IPS-NIHi11 (cell line): ENCODE measurements at regions not wholly inside any gene's neighbourhood (a gene's known extent, or its start where the extent isn't known, plus 50 kb on each side); places are given as distances from the start of the nearest gene placed in this dataset.

ENCODE experiments used
- DNase-seq: peaks from one replicate; pipeline ENCODE4 v3.0.0; 2012; ENCODE audit warnings: mixed read lengths, low spot score

DNA sequence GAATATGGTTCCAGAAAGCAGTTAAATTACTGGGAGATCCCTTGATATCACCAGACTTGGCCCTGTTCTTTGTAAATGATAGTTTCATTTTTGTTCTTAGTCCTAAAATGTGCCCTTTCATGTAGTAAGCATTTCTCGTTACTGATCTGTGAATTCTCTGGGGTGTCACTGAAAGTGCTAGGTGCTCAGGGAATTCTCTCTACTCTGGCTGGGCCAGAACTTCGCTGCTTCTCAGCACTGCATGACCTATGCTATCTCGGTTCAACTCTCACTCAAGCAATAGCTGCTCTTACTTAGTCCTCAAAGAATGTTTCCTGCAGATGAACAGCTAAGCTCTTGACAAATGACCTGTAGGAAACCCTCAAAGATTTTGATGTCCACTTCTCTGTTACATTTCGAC, 1144.3 kb downstream of the ADGRL3 start:
- no peak for DNase-seq

GRCh38 chr4:62342346-62342745, 1142.2 kb downstream of the ADGRL3 start:
- DNase-seq, result no peak

- DNase-seq, result no peak
Observed at GRCh38 chr4:62328526-62328925, 1128.4 kb downstream of the ADGRL3 start.

GRCh38 chr4:62327612-62328297, 1127.6 kb downstream of the ADGRL3 start:
- DNase-seq, result no peak

DNA sequence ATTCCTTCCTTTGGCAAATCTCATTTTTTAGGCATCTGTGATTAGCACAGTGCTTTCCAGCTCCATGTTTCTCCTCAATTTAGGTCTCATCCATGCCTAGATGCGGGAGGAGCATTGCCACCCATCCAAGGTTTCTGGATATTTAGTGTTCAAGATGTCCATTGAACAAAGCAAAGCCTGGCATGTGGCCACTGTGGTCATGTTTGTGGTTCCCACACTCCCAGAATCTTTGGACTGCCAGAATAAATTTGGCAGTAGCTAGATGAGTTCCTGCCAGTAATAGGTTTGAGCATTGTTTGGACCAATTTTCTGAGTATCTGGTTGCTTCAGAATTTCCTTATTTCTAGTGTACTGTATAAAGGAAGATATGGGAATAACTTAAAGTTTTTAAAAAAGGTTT, 1124.1 kb downstream of the ADGRL3 start:
- DNase-seq, result no peak

- no peak for DNase-seq
Observed at GRCh38 chr4:62320612-62321011, 1120.5 kb downstream of the ADGRL3 start.

GRCh38 chr4:62302710-62303109, 1102.6 kb downstream of the ADGRL3 start:
- DNase-seq, result no peak

- no peak for DNase-seq
Observed at GRCh38 chr4:62301500-62301899, 1101.4 kb downstream of the ADGRL3 start.

DNA sequence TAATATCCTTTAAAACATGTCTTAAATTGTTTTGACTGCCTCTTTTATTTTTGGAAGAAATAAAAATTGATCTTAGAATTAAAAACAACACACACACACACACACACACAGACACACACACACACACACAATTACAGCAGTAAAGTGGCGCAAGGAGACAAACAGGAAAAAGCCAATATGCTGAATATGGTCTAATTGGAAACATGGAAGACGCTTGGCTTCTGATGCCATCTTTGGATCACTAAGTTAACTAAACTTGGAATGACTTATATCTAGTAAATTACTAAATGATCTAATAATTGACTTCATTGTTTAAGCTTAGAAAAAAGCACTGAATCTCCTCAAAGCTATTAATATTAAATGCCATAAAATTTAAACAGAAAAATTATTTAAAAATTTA, 1093.4 kb downstream of the ADGRL3 start:
- DNase-seq, result no peak

DNA sequence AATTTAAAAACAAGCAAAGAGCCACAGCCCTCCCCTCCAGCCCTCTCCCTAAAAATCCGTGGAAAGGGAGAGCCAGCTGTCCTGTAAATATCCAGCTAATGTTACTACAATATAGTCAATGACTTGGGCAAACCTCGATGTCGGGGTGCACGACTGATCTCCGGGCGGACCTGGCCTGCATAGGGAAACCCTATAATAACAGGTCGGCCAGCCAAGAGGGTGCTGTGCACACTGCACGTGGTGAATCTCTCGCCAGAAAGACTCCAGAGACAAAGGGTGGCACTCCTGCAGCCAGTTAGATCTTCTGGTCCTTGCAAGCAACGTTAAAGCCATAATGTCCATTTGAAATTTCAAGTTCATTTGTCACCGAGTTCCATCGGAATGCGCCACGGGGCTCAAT, 1092.8 kb downstream of the ADGRL3 start:
- DNase-seq, result no peak

- no peak for DNase-seq
Observed at GRCh38 chr4:62288808-62289541, 1088.8 kb downstream of the ADGRL3 start.

GRCh38 chr4:62285026-62285425, 1084.9 kb downstream of the ADGRL3 start:
- no peak for DNase-seq

DNA sequence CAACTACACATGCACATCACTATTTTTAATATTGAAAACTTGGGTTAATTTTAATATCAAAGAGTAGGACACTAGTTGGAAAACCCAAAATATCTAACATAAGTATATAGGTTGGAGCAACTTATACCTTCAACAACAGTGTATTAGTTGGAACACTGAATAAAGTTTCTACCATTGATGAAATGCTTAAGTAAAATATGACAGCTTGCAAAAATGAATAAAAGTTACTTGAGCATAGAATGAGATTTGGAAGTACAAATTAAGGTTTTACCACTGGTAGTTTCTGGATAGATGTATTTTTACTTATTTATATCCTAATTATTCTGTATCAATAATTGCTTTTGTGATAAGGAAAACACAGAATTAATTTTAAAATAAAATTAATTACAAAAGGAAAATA, 1079.6 kb downstream of the ADGRL3 start:
- DNase-seq, result no peak

DNA sequence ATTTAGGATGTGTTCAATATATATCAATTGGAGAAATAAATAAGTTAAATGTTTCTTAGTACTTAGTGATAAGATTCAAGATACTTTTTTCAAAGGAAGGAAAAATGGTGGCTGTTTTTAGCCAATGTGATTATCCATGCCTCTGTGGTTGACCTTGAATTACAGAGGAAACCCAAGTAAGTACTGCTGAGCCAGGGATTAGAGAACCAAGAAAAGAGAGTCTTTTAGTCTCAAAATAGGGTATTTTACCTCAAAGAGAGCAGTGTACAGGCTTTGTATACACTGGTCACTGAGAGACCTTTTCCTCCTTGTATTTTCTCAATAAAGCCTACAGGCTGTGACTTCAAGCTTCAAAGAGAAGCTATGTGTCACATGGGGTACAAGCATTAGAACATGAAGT, 1075.3 kb downstream of the ADGRL3 start:
- no peak for DNase-seq

DNA sequence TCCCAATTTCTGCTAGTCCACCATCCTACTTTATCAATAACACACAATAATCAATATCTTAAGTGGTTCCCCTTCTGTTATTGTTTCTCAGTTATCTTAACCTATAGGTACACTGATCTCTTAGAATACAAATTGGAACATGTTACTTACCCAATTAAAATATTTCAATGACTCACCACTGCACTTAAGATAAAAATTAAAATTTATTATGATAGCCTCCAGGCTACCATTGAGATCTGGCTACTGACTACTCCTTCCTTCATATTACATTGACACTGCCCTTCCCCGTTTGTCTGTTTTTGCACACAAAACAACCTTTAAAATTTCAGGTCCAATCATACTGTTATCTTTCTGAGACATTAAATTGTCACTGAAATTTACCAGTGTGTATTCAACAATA, 1074.7 kb downstream of the ADGRL3 start:
- no peak for DNase-seq

DNA sequence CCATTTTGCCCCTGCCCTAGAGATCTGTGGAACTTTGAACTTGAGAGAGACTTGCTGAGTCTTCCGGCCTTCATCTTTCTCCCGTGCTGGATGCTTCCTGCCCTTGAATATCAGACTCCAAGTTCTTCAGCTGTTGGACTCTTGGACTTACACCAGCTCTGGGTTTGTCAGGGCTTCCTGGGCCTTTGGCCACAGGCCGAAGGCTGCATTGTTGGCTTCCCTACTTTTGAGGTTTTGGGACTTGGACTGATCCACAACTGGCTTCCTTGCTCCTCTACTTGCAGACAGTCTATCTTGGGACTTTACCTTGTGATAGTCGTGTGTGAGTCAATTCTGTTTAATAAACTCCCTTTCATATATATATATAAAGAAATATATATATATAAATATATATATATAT, 1071.0 kb downstream of the ADGRL3 start:
- DNase-seq, result no peak

DNA sequence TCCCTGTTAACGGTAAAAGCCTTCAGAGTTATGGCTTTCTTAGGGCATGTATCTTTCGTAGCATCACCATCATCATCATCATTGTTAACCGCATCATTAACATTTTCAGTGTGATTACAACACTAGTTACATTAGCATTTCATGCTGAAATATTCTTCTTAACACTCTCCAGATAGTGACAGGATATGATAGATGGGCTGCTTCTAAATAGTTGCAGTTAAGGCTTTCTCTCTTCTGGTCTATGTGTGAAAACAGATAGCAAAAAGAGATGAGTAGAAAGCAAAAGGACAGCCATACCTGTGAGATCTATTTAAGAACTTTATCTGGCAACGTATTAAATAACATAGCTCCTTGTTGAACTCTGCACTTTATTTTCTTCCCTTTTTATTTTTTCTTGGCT, 1069.8 kb downstream of the ADGRL3 start:
- DNase-seq, result no peak

DNA sequence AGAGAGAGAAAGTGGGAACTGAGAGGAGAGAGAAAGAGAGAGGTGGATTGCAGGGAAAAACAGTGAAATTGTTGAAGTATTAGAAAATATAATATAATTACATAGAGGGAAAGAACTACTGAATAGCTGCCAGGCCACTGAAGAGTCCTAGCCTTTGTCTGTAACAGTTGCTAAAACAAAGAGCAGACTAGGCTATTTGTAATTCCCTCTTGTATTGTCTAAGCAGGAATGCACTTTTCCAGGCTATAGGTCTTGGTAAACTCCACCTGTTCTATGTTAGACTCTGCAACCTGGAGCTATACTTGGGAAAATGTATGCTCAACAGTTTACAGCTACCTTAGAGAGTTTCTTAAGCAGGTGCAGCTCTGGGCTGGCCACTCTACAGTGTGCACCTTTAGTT, 1063.3 kb downstream of the ADGRL3 start:
- no peak for DNase-seq

GRCh38 chr4:62262676-62263075, 1062.5 kb downstream of the ADGRL3 start:
- no peak for DNase-seq

GRCh38 chr4:62260254-62260653, 1060.1 kb downstream of the ADGRL3 start:
- peak; percentile 18 for DNase-seq

- no peak for DNase-seq
Observed at GRCh38 chr4:62256479-62256878, 1056.4 kb downstream of the ADGRL3 start.

- no peak for DNase-seq
Observed at GRCh38 chr4:62252728-62253127, 1052.6 kb downstream of the ADGRL3 start.

DNA sequence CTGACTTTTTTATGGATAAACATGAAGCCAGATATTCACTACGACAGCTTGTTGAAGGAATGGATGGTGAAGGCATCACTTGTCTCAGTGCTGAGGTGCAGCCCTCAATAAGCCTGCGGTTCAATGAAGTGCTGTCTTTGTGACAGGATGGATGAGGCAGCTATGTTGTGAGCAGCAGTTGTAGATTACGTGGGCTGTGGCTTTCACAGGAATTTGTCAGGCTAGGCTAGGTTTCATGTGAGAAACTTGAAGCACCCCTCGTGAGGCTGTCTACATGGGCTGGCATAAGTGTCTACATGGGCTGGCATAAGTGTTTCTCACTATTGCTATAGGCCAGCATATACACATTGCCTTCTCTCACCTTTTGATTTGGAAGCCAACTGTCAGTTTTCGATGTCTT, 1050.0 kb downstream of the ADGRL3 start:
- no peak for DNase-seq

- DNase-seq, result no peak
Observed at GRCh38 chr4:62243895-62244294, 1043.8 kb downstream of the ADGRL3 start.
